SK-N-DZ (cell line): ENCODE measurements at regions not wholly inside any gene's neighbourhood (a gene's known extent, or its start where the extent isn't known, plus 50 kb on each side); places are given as distances from the start of the nearest gene placed in this dataset.
"Not testable (repeated sequence)": the region's sequence is repeated elsewhere in the genome, so short reads cannot be mapped to it uniquely, and the experiment has no call there.

Experiments used
- DNase-seq: peaks from one replicate; pipeline ENCODE4 v3.0.0-alpha.2; 2015; ENCODE audit warnings: low spot score

GRCh38 chr6:3920321-3920720 lies 71.1 kb downstream of the FAM50B start:
- no peak for DNase-seq

GRCh38 chr6:3921663-3922062 lies 72.5 kb downstream of the FAM50B start:
- no peak for DNase-seq

GRCh38 chr6:3922619-3923018 lies 73.4 kb downstream of the FAM50B start:
- DNase-seq, result not testable (repeated sequence)

- not testable (repeated sequence) for DNase-seq
Measured at GRCh38 chr6:3925223-3926149, 76.3 kb downstream of the FAM50B start.

GRCh38 chr6:3926150-3926482 lies 76.9 kb downstream of the FAM50B start:
- no peak for DNase-seq

GRCh38 chr6:3928111-3928510 lies 78.9 kb downstream of the FAM50B start:
- no peak for DNase-seq

GRCh38 chr6:3929281-3929798 lies 80.2 kb downstream of the FAM50B start:
- DNase-seq, result no peak

GRCh38 chr6:3937438-3937837 lies 88.3 kb downstream of the FAM50B start:
- DNase-seq, result no peak

GRCh38 chr6:3938715-3939367 lies 89.7 kb downstream of the FAM50B start:
- DNase-seq, result no peak

GRCh38 chr6:3939368-3939958 lies 90.3 kb downstream of the FAM50B start:
- DNase-seq, result no peak

- DNase-seq, result no peak
Measured at GRCh38 chr6:3939964-3940363, 90.8 kb downstream of the FAM50B start.

GRCh38 chr6:3940703-3941102 lies 91.5 kb downstream of the FAM50B start:
- DNase-seq, result no peak

GRCh38 chr6:3943331-3943765 lies 94.2 kb downstream of the FAM50B start:
- no peak for DNase-seq

GRCh38 chr6:3944246-3944645 lies 95.1 kb downstream of the FAM50B start:
- no peak for DNase-seq

GRCh38 chr6:3946778-3947177 lies 97.6 kb downstream of the FAM50B start:
- DNase-seq, result no peak

GRCh38 chr6:3948866-3949265 lies 99.7 kb downstream of the FAM50B start:
- no peak for DNase-seq

- no peak for DNase-seq
Measured at GRCh38 chr6:3949521-3949920, 100.3 kb downstream of the FAM50B start.

- DNase-seq, result no peak
Measured at GRCh38 chr6:3956054-3956453, 106.9 kb downstream of the FAM50B start.

- no peak for DNase-seq
Measured at GRCh38 chr6:3957321-3957720, 108.1 kb downstream of the FAM50B start.

GRCh38 chr6:3958255-3958654 lies 109.1 kb downstream of the FAM50B start:
- no peak for DNase-seq

- no peak for DNase-seq
Measured at GRCh38 chr6:3959385-3959784, 110.2 kb downstream of the FAM50B start.

GRCh38 chr6:3960754-3961361 lies 111.7 kb downstream of the FAM50B start:
- DNase-seq, result no peak
